A549 (cell line): ENCODE measurements at regions not wholly inside any gene's neighbourhood (a gene's known extent, or its start where the extent isn't known, plus 50 kb on each side); places are given as distances from the start of the nearest gene placed in this dataset.

Source experiments
- CTCF ChIP-seq: fragments of >200 bp; sonication (Bioruptor Twin); formaldehyde crosslinking; IDR thresholded peaks from 3 replicates; pipeline ENCODE4 v1.5.1; 2016
- EHMT2 ChIP-seq: fragments of 200-600 bp; sonication (generic); IDR thresholded peaks from 2 replicates; pipeline ENCODE4 v1.6.1; 2016; ENCODE audit warnings: antibody characterized with exemption, low read depth, mild to moderate bottlenecking, moderate library complexity
- MAFK ChIP-seq: fragments of 450-650 bp; IDR thresholded peaks from 2 replicates; pipeline ENCODE4 v1.6.1; 2014; ENCODE audit not compliant: partially characterized antibody
- MYC ChIP-seq: IDR thresholded peaks from 2 replicates; pipeline ENCODE4 v1.6.1; 2012; ENCODE audit warnings: mild to moderate bottlenecking, inconsistent platforms, low read length, improper control_type of control experiment, borderline replicate concordance
- RAD21 ChIP-seq, 2 experiments: fragments of >200 bp in 1 of 2; sonication (Bioruptor Twin) in 1 of 2; formaldehyde crosslinking in 1 of 2; IDR thresholded peaks in 1 of 2; conservative IDR thresholded peaks in 1 of 2; 2 replicates in 1 of 2; 3 replicates in 1 of 2; pipeline ENCODE4 v1.6.1; 2012 to 2018; ENCODE audit warnings: inconsistent platforms in 1 of 2
- RNF2 ChIP-seq: fragments of 200-600 bp; sonication (generic); IDR thresholded peaks from 2 replicates; pipeline ENCODE4 v1.6.1; 2016; ENCODE audit warnings: low read depth, mild to moderate bottlenecking, antibody characterized with exemption, moderate library complexity, borderline replicate concordance
- TF ChIP-seq, protein P1 (sequence below): IDR thresholded peaks from 2 replicates; pipeline ENCODE4 v1.6.1; 2012

DNA sequence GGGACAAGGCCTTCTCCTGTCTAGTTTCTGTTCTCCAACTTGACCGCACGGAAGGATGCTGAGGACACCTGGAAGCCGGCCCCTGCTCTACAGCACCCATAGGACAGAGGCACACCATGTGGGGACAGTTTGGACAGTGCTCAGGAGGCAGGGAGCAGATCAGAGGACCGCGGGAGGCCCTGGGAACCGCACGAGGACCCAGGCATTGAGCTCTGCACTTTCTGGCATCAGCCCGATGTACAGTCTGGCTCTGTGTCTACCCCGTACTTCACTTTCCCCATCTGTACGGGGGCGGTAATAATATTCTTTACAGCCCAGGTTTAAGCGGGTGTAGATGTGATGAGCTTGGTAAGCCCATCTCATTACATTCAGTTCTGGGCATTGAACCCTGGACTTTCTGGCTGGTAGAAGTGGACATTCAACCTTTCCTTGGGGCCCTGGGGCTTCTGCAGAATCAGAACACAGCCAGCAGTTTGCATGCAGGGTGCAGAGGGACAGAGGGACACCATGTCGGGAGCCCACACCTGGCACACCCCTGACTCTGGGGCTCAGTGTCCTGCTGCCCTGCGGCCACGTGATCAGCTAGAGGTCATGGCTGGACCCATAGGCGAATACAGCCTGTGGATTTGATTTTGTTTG lies 258.7 kb downstream of the SEC14L1 start:
- no peak for TF ChIP-seq CTCF
- no peak for TF ChIP-seq MYC
- TF ChIP-seq, protein P1, sequence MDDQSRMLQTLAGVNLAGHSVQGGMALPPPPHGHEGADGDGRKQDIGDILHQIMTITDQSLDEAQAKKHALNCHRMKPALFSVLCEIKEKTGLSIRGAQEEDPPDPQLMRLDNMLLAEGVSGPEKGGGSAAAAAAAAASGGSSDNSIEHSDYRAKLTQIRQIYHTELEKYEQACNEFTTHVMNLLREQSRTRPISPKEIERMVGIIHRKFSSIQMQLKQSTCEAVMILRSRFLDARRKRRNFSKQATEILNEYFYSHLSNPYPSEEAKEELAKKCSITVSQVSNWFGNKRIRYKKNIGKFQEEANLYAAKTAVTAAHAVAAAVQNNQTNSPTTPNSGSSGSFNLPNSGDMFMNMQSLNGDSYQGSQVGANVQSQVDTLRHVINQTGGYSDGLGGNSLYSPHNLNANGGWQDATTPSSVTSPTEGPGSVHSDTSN, result no peak
- no peak for TF ChIP-seq RAD21 (conservative IDR thresholded peaks at IDR 0.05 in 1 of 2, IDR thresholded peaks at IDR 0.05 in 1 of 2)
- TF ChIP-seq MAFK, result no peak
- no peak for TF ChIP-seq EHMT2
- no peak for TF ChIP-seq RNF2
